ENCODE measurements at regions not wholly inside any gene's neighbourhood (a gene's known extent, or its start where the extent isn't known, plus 50 kb on each side); places are given as distances from the start of the nearest gene placed in this dataset.

- no peak for TF ChIP-seq CTCF (IDR thresholded peaks at IDR 0.05)
- TF ChIP-seq POLR2AphosphoS5 (IDR thresholded peaks at IDR 0.05) = no peak
Measured at GRCh38 chr4:1494416-1495315, 88.4 kb upstream of the NKX1-1 start.

Data from stomach (tissue), 4 donors.